ENCODE measurements at regions not wholly inside any gene's neighbourhood (a gene's known extent, or its start where the extent isn't known, plus 50 kb on each side); places are given as distances from the start of the nearest gene placed in this dataset.

DNA sequence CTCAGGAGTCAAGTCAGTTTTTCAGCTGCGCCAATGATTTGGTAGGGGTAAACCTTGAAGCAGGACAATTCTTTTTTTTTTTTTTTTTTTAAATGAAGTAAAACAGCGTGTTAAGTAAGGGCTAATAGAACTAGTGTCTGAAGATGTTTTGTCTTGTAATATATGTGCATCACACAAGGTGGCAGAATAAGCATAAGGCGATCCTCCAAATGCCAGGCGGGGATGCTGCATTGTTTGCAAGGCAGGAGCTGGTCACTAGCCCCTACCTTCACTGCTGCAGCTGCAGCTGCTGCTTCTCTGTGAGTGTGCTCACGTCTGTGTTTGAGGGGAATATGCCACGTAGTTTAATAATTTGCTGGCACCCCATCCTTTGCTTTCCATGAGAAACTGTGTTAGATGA lies 272.7 kb upstream of the MAP3K7 start:
- TF ChIP-seq CTCF (IDR thresholded peaks at IDR 0.05) (no peak), POLR2AphosphoS5 (IDR thresholded peaks at IDR 0.05) (no peak)

Data from upper lobe of left lung (tissue), 4 donors.